ENCODE measurements at regions not wholly inside any gene's neighbourhood (a gene's known extent, or its start where the extent isn't known, plus 50 kb on each side); places are given as distances from the start of the nearest gene placed in this dataset.

GRCh38 chr11:110773442-110773841 lies 61.2 kb upstream of the ARHGAP20 start:
- no peak for TF ChIP-seq CTCF (conservative IDR thresholded peaks at IDR 0.05; ENCODE audit: low read depth, low read length)
- no peak for DNase-seq (ENCODE audit: low read depth)
- H3K4me3 ChIP-seq (ENCODE audit: low read length), result no peak overlapping the region

- no peak for DNase-seq (ENCODE audit: low read depth)
- H3K4me3 ChIP-seq (ENCODE audit: low read length), result no peak overlapping the region
- no peak for TF ChIP-seq CTCF (conservative IDR thresholded peaks at IDR 0.05; ENCODE audit: low read depth, low read length)
These were observed 60.6 kb upstream of the ARHGAP20 start for GRCh38 chr11:110772863-110773262.

GRCh38 chr11:110766316-110766715 lies 54.1 kb upstream of the ARHGAP20 start:
- H3K4me3 ChIP-seq (ENCODE audit: low read length), result no peak overlapping the region
- DNase-seq (ENCODE audit: low read depth), result no peak
- no peak for TF ChIP-seq CTCF (conservative IDR thresholded peaks at IDR 0.05; ENCODE audit: low read depth, low read length)

- H3K4me3 ChIP-seq (ENCODE audit: low read length), result no peak overlapping the region
- no peak for TF ChIP-seq CTCF (conservative IDR thresholded peaks at IDR 0.05; ENCODE audit: low read depth, low read length)
- no peak for DNase-seq (ENCODE audit: low read depth)
These were observed 52.2 kb upstream of the ARHGAP20 start for GRCh38 chr11:110764485-110764884.

GRCh38 chr11:110763249-110764011 lies 51.2 kb upstream of the ARHGAP20 start:
- no peak for DNase-seq (ENCODE audit: low read depth)
- no peak for TF ChIP-seq CTCF (conservative IDR thresholded peaks at IDR 0.05; ENCODE audit: low read depth, low read length)
- no peak overlapping the region for H3K4me3 ChIP-seq (ENCODE audit: low read length)

GRCh38 chr11:110762590-110762989 lies 50.4 kb upstream of the ARHGAP20 start:
- TF ChIP-seq CTCF (conservative IDR thresholded peaks at IDR 0.05; ENCODE audit: low read depth, low read length), result no peak
- no peak overlapping the region for H3K4me3 ChIP-seq (ENCODE audit: low read length)
- no peak for DNase-seq (ENCODE audit: low read depth)
